ENCODE measurements at regions not wholly inside any gene's neighbourhood (a gene's known extent, or its start where the extent isn't known, plus 50 kb on each side); places are given as distances from the start of the nearest gene placed in this dataset.
A peak's percentile ranks its signal among the peaks of the same experiment; 100 is the strongest.

GRCh38 chr2:57759822-57760300 lies 286.7 kb upstream of the VRK2 start:
- Histone ChIP-seq H3K4me1 (ENCODE audit: control insufficient read depth, insufficient read depth, low read length) (peaks cover 9% of the 10 kb centered on the region; the same call in 1 of the 2 replicates), H3K9me3 (ENCODE audit: control insufficient read depth, insufficient read depth, low read depth, low read length) (no peaks in the 10 kb centered on the region), H3K4me3 (ENCODE audit: low read depth in 2 of 2, low read length in 2 of 2) (peak overlapping the region; percentile 20 to 59), H3K27ac (ENCODE audit: low read length) (peak overlapping the region; percentile 62), H3K36me3 (ENCODE audit: control insufficient read depth, insufficient read depth, low read length) (no peaks in the 10 kb centered on the region), H3K27me3 (ENCODE audit: control insufficient read depth, insufficient read depth, low read length) (no peaks in the 10 kb centered on the region)
- CTCF ChIA-PET = interaction anchor here (0.6 to 0.7 kb wide), 3 partner anchors 323 to 797 kb away, joined by 3 to 6 read pairs (median 3); no protein-coding TSS in a partner anchor
- in situ Hi-C loops (cut with HindIII; ENCODE audit: low pct_unique_long_range_greater_than_20kb, low sequenced_read_pairs) = no loop called here
- TF ChIP-seq SIN3A (IDR thresholded peaks at IDR 0.05; ENCODE audit: borderline replicate concordance, insufficient read depth, low read depth, low read length) = no peak
- no peak for TF ChIP-seq REST (IDR thresholded peaks at IDR 0.05; ENCODE audit: insufficient read depth in 1 of 2, low read depth in 2 of 2, low read length in 1 of 2)
- TF ChIP-seq TCF7L2 (IDR thresholded peaks at IDR 0.05; ENCODE audit: low read depth, low read length) = no peak
- TF ChIP-seq POLR2AphosphoS5 (IDR thresholded peaks at IDR 0.05; ENCODE audit: low read depth, low read length) = no peak
- TF ChIP-seq CTCF (IDR thresholded peaks at IDR 0.05) = peak; percentile 92
- BruUV-seq (replicated peaks) = no TSS peak
- ATAC-seq = peak; percentile 100
- POLR2A ChIA-PET = no interaction called here
- peak; percentile 43 for DNase-seq (ENCODE audit: low read depth, low spot score)
- intact Hi-C loops (cut with micrococcal nuclease; ENCODE audit: unreplicated experiment) = loop anchor here (5.0 kb wide), 1 partner anchor 687 kb away; no protein-coding TSS in a partner anchor

- Histone ChIP-seq H3K9me3 (ENCODE audit: control insufficient read depth, insufficient read depth, low read depth, low read length) (no peaks in the 10 kb centered on the region), H3K27me3 (ENCODE audit: control insufficient read depth, insufficient read depth, low read length) (no peaks in the 10 kb centered on the region), H3K36me3 (ENCODE audit: control insufficient read depth, insufficient read depth, low read length) (no peaks in the 10 kb centered on the region), H3K4me1 (ENCODE audit: control insufficient read depth, insufficient read depth, low read length) (peaks cover 9% of the 10 kb centered on the region; the same call in 1 of the 2 replicates), H3K27ac (ENCODE audit: low read length) (peak overlapping the region; percentile 62; the same call in 1 of the 2 replicates), H3K4me3 (ENCODE audit: low read depth in 2 of 2, low read length in 2 of 2) (peak overlapping the region in 1 of 2 experiments; percentile 59; a peak in 2 of 4 replicates)
- BruUV-seq (replicated peaks) = no TSS peak
- CTCF ChIA-PET = interaction anchor here (0.6 to 0.7 kb wide), 2 partner anchors 322 to 796 kb away, joined by 3 read pairs; no protein-coding TSS in a partner anchor
- DNase-seq (ENCODE audit: low read depth, low spot score) (no peak), ATAC-seq (no peak)
- TF ChIP-seq CTCF (IDR thresholded peaks at IDR 0.05) (no peak), TCF7L2 (IDR thresholded peaks at IDR 0.05; ENCODE audit: low read depth, low read length) (no peak), POLR2AphosphoS5 (IDR thresholded peaks at IDR 0.05; ENCODE audit: low read depth, low read length) (no peak)
- in situ Hi-C loops (cut with HindIII; ENCODE audit: low pct_unique_long_range_greater_than_20kb, low sequenced_read_pairs) = no loop called here
- POLR2A ChIA-PET = no interaction called here
- intact Hi-C loops (cut with micrococcal nuclease; ENCODE audit: unreplicated experiment) = no loop called here
These were observed 286.2 kb upstream of the VRK2 start for GRCh38 chr2:57760381-57760801.

Data from Panc1 (cell line).